EL (cell line): ENCODE measurements at regions not wholly inside any gene's neighbourhood (a gene's known extent, or its start where the extent isn't known, plus 50 kb on each side); places are given as distances from the start of the nearest gene placed in this dataset.
"Not testable (repeated sequence)": the region's sequence is repeated elsewhere in the genome, so short reads cannot be mapped to it uniquely, and the experiment has no call there.

Experiments
- DNase-seq: peaks from one replicate; pipeline ENCODE4 v3.0.0-alpha.2; 2016

- DNase-seq: no peak
Measured at GRCh38 chr3:151592287-151592686, 131.4 kb upstream of the IGSF10 start.

GRCh38 chr3:151591441-151591840 is 130.6 kb upstream of the IGSF10 start:
- DNase-seq: no peak

GRCh38 chr3:151589311-151589710 is 128.4 kb upstream of the IGSF10 start:
- DNase-seq: no peak

GRCh38 chr3:151587659-151588058 is 126.8 kb upstream of the IGSF10 start:
- DNase-seq: not testable (repeated sequence)

GRCh38 chr3:151584566-151584965 is 123.7 kb upstream of the IGSF10 start:
- peak; percentile 5 for DNase-seq

- DNase-seq: no peak
Measured at GRCh38 chr3:151581035-151581434, 120.2 kb upstream of the IGSF10 start.

- DNase-seq: peak; percentile 73
Measured at GRCh38 chr3:151580591-151580990, 119.7 kb upstream of the IGSF10 start.

- no peak for DNase-seq
Measured at GRCh38 chr3:151579571-151580270, 118.9 kb upstream of the IGSF10 start.

GRCh38 chr3:151578495-151578894 is 117.6 kb upstream of the IGSF10 start:
- no peak for DNase-seq

GRCh38 chr3:151576511-151577137 is 115.8 kb upstream of the IGSF10 start:
- DNase-seq: no peak

- DNase-seq: no peak
Measured at GRCh38 chr3:151568184-151568583, 107.3 kb upstream of the IGSF10 start.

- no peak for DNase-seq
Measured at GRCh38 chr3:151567477-151567876, 106.6 kb upstream of the IGSF10 start.

GRCh38 chr3:151564261-151564660 is 103.4 kb upstream of the IGSF10 start:
- no peak for DNase-seq

GRCh38 chr3:151563305-151563704 is 102.4 kb upstream of the IGSF10 start:
- DNase-seq: no peak

- DNase-seq: no peak
Measured at GRCh38 chr3:151562891-151563290, 102.0 kb upstream of the IGSF10 start.

GRCh38 chr3:151561878-151562277 is 101.0 kb upstream of the IGSF10 start:
- DNase-seq: no peak

- no peak for DNase-seq
Measured at GRCh38 chr3:151560738-151561137, 99.9 kb upstream of the IGSF10 start.

GRCh38 chr3:151559736-151560135 is 98.9 kb upstream of the IGSF10 start:
- no peak for DNase-seq

GRCh38 chr3:151558661-151559060 is 97.8 kb upstream of the IGSF10 start:
- no peak for DNase-seq

- no peak for DNase-seq
Measured at GRCh38 chr3:151557068-151557840, 96.4 kb upstream of the IGSF10 start.

- no peak for DNase-seq
Measured at GRCh38 chr3:151556596-151556995, 95.7 kb upstream of the IGSF10 start.

GRCh38 chr3:151555523-151555922 is 94.7 kb upstream of the IGSF10 start:
- DNase-seq: no peak

GRCh38 chr3:151553888-151554287 is 93.0 kb upstream of the IGSF10 start:
- DNase-seq: no peak

GRCh38 chr3:151552589-151552988 is 91.7 kb upstream of the IGSF10 start:
- peak; percentile 26 for DNase-seq
